ENCODE measurements at regions not wholly inside any gene's neighbourhood (a gene's known extent, or its start where the extent isn't known, plus 50 kb on each side); places are given as distances from the start of the nearest gene placed in this dataset.

DNA sequence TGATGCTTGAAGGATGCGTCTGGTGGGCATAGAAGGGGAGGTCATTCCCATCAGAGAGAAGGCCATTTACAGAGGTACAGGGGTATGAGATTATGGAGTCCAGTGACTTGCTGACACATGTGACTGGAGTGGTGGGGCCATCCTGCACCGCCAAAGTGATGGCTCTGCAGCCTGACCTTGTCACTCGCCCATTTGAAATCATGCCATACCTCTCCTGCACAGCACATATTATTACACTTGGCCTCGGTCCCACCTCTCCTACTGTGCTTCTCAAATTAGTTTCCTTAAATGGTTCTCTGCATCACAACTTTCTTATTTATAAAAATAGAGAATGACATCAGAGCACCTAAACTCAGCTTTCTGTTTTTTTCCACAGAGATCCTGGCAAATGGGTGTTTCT lies 60.7 kb upstream of the HAND2 start:
- H3K4me3 ChIP-seq (ENCODE audit: low read depth, low read length) = no peak overlapping the region
- no peak for TF ChIP-seq CTCF (IDR thresholded peaks at IDR 0.05; ENCODE audit: low read depth, low read length)

DNA sequence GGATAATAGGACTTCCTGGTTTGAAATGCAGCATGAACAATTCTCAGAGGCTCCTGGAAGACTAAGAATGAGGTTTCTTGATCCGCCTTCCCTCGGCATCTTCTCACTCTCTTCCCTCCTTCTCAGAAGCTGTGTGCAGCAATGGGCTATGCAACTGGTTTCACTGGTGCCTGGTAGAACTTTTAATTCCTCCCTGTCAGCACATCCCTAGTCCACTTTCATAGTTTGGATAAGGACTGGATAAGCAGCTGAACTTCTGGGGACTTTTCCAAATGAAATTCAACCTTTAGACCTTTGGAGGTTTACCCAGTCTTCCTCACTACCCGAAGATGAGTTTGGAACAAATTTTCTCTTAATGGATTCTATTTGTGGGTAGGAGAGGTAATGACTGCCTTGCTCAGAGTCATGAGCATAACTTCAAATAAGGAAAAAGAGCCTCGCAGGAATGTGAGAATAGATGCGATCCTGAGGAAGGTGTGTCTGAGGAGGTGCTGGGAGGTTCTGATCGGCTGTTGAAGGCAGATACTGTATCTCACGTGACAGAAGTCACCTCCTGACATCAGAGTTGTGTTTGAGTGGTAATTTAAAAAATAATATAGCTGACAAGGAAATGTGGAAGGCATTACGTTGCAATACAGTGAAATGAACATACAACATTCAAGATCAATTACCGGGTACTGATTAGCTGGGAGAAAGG lies 56.0 kb upstream of the HAND2 start:
- TF ChIP-seq CTCF (IDR thresholded peaks at IDR 0.05; ENCODE audit: low read depth, low read length) = no peak
- H3K4me3 ChIP-seq (ENCODE audit: low read depth, low read length) = no peak overlapping the region

DNA sequence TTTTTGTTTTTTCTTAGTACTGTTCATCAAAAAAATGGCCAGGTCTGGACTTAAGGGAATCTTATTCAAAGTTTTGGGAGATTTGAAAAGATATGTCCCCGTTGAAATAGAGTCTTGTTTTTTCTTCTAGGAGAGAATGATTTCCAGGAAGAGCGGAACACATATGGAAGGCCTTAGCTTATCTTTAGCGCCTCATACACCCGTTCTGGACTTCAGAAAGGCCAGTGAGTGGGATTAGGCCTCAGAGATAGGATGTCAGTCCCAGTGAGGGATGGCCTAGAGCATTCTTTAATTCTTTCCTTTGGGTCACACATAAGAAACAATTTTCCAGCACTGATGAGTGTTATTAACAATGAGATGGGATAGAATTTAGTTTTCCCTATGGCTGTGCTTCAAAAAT lies 54.5 kb upstream of the HAND2 start:
- no peak for TF ChIP-seq CTCF (IDR thresholded peaks at IDR 0.05; ENCODE audit: low read depth, low read length)
- H3K4me3 ChIP-seq (ENCODE audit: low read depth, low read length) = no peak overlapping the region

All from WI38 (cell line).